ENCODE measurements at regions not wholly inside any gene's neighbourhood (a gene's known extent, or its start where the extent isn't known, plus 50 kb on each side); places are given as distances from the start of the nearest gene placed in this dataset.

GRCh38 chr5:74056107-74056788 is 430.3 kb downstream of the ARHGEF28 start:
- TF ChIP-seq CTCF (IDR thresholded peaks at IDR 0.05; ENCODE audit: extremely low read depth, missing control alignments): no peak
- no peak for DNase-seq (ENCODE audit: low spot score)

- no peak for DNase-seq (ENCODE audit: low spot score)
- TF ChIP-seq CTCF (IDR thresholded peaks at IDR 0.05; ENCODE audit: extremely low read depth, missing control alignments): no peak
Measured at GRCh38 chr5:74055486-74056106, 429.6 kb downstream of the ARHGEF28 start.

GRCh38 chr5:74054641-74055421 is 428.8 kb downstream of the ARHGEF28 start:
- DNase-seq (ENCODE audit: low spot score): no peak

GRCh38 chr5:74054139-74054538 is 428.1 kb downstream of the ARHGEF28 start:
- no peak for DNase-seq (ENCODE audit: low spot score)
- no peak for TF ChIP-seq CTCF (IDR thresholded peaks at IDR 0.05; ENCODE audit: extremely low read depth, missing control alignments)

More at GRCh38 chr5:74054641-74055421, 428.8 kb downstream of the ARHGEF28 start:
- no peak for TF ChIP-seq CTCF (IDR thresholded peaks at IDR 0.05; ENCODE audit: extremely low read depth, missing control alignments)

GRCh38 chr5:74052441-74053221 is 426.6 kb downstream of the ARHGEF28 start:
- no peak for TF ChIP-seq CTCF (IDR thresholded peaks at IDR 0.05; ENCODE audit: extremely low read depth, missing control alignments)
- no peak for DNase-seq (ENCODE audit: low spot score)

- DNase-seq (ENCODE audit: low spot score): no peak
- no peak for TF ChIP-seq CTCF (IDR thresholded peaks at IDR 0.05; ENCODE audit: extremely low read depth, missing control alignments)
Measured at GRCh38 chr5:74051076-74051475, 425.1 kb downstream of the ARHGEF28 start.

Data from GM20000 (cell line).